Endometrium (tissue), 2 donors: ENCODE measurements at regions not wholly inside any gene's neighbourhood (a gene's known extent, or its start where the extent isn't known, plus 50 kb on each side); places are given as distances from the start of the nearest gene placed in this dataset.
"Not testable (repeated sequence)": the region's sequence is repeated elsewhere in the genome, so short reads cannot be mapped to it uniquely, and the experiment has no call there.

Source experiments
- FAIRE-seq: peaks from 2 replicates; lab custom pipeline; 2012; peaks lifted over from hg19 to GRCh38; lab: Jason Lieb, UNC
- donor health status: control.
- donor health status: control.

DNA sequence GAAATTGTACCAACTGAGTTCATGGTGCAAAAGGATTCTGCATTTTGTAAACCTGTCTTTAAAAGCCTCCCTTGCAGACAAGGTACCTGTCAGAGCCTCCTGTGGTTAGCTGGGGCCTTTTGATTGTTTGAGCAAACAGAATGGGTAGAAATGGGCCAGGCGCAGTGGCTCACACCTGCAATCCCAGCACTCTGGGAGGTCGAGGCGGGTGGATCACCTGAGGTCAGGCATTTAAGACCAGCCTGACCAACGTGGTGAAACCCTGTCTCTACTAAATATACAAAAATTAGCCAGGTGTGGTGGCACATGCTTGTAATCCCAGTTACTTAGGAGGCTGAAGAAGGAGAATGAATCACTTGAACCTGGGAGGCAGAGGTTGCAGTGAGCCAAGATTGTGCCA is 332.9 kb upstream of the ID2 start:
- FAIRE-seq = not testable (repeated sequence)

DNA sequence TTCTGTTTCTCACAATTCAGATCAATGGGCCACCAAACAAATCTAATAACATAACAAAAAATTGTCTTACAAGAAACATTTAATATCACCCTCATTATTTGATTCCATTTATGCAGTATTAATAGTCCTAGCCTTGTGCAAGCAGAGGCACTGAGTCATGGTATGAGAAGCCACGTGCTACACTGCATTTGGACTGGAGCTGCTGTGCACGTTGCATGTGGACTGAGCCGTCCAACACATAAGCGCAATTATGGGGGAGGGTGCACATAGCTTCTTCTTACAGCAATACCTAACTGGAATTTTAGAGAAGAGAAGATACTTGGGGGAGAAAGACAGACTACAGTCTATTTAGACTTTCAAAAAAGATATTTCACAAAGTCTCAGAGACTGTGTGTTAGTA is 329.6 kb upstream of the ID2 start:
- FAIRE-seq = no peak

DNA sequence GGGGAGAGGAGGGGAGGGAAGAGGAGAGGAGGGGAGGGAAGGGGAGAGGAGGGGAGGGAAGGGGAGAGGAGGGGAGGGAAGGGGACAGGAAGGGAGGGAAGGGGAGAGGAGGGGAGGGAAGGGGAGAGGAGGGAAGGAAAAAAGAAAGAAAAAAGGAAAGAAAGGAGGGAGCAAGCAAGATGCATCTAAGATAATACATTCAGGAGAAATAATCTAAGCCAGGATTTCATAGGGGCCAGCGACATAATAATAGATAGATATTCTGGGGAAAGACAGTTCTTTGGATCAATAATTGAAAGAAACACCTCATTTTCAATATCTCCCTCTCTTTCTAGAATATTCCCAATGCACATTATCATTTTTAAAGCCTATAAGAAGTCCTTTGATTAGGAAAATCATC is 328.9 kb upstream of the ID2 start:
- no peak for FAIRE-seq

DNA sequence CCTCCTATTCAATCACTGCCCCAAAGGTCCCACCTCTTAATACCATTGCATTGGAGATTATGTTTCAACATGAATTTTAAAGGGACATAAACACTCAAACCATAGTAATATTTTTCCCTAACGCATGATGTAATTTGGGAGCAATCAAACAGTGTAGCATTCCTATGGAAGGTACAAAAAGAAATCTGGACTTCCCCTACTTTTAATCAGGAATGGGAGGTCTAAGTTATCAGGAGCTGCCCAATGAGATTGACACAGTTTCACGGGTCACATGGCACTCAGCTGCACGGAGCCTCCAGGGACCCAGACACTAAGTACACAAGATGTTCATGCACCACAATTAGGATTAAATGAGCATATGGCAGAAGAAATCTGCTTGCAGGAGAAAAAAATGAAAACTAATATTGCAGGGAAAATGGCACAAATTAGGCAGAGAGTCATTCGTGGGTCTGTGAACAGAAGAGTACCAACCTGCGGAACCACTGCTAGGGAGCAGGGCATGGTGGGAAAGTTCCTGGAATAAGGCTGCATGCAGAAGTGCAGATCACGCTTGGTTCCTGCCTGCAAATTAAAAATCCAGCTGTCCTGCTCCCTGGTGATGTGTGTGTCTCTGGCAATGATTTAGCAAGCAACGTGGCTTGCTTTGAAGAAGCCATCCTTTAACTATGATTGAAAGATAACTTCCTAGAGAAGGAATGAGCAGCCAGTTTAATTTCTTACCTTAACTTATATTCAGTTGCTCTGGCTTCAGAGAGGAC is 326.6 kb upstream of the ID2 start:
- no peak for FAIRE-seq

DNA sequence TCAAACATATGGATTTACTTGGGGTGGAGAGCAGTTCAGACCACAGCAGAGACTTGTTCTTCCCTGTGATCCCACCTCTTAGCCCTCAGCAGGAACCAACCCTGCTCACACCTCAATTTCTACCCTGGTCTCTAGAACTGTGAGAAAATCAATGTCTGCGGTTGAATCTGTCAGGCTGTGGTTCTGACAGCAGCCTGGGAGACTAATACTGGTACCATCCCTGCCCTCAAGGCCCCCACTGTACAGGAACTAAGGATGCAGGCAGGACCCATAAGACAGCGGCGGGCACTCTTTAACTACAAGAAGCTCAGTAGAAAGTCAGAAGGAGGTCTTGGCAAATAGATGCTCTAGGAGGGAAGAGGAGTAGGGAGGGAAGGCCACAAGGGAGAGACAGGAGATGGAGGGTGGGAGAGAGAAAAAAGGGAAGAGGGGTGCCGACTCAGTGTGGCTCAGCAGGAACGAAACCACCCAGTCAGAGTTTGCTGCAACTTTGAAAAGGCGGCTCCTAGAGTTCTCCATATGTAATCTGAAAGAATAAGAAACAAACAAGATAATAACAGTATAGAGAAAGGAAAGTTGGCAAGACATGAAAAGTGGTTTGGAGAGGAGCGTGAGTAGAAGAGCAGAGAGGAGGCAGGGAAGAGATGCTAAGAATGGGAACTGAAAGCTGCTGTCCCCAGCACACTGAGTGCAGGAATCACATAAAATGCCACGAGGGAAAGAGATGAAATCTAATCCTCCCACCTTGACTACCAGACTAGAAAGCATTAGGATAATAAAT is 323.9 kb upstream of the ID2 start:
- FAIRE-seq = no peak

DNA sequence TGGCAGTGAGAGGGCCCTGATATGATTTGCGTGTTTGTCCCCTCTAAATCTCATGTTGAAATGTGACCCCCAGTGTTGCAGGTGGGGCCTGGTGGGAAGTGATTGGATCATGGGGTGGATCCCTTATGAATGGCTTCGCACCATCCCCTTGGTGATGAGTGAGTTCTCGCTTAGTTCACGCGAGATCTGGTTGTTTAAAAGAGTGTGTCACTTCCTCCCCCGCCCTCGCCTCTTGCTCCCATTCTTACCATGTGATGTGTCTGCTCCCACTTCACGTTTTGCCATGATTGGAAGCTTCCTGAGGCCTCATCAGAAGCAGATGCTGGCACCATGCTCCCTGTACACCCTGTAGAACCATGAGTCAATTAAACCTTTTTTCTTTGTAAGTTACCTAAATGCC is 319.9 kb upstream of the ID2 start:
- FAIRE-seq = no peak

DNA sequence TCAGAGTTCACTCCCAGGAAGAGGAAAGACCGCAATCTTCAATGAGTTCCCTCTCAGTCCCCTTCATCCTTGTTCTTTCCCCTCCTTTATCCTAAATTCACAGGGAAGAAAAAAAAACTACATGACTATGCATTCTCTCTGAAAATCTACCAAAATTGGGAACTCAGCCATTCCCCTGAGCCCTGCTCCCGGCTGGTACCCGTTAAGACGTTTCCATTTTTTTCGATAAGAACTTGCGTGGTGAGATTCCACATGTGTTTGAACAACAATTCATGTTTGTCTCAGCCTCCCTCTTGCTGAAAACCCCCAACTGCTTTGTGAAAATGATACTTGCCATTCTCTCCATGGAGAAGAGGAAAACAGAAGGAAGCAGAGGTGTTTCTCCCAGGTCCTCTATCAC is 318.7 kb upstream of the ID2 start:
- no peak for FAIRE-seq

DNA sequence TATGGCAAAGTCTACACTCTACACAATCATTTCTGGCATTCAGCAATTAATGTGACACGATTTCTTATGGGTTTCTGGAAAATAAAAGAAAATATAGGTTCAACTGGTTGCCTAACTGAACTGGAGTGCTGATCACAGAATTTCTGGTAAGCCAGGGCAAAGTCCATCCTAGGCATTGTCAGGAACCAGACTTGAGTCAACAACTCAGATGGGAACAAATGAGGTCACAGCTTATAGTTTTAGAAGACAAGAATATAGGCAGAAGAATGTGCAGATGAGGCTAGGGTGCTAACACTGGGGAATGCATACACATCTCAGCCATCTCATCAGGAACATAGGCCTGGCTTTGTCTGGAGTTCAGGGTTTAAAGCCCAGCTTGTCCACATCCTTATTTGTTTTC is 317.2 kb upstream of the ID2 start:
- no peak for FAIRE-seq

DNA sequence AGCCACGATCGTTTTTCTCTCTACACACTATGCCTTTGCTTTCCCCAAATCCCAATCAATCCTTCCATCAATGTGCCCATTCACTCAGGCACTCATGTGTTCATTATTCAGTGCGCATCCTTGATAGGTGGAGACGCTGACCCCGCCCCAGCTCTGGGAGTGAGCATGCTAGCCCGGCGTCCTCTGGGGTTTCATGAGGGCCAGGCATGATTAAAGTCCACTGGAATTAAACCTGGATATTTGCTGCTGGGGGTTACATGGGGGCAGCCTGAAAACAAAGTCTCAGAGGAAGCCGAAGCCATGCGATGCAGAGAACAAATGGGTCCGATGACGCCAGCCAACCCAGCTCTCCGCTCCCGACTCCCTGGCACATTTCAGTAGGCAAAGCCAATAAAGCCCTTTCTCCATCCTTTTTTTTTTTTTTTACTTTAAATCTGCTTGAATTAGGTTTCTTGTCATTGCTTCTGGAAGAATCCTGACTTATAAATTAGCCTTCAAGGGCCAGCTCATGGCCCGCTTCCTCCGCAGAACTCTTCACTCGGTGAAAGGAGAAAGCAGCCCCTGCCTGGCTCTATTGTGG is 316.4 kb upstream of the ID2 start:
- no peak for FAIRE-seq

DNA sequence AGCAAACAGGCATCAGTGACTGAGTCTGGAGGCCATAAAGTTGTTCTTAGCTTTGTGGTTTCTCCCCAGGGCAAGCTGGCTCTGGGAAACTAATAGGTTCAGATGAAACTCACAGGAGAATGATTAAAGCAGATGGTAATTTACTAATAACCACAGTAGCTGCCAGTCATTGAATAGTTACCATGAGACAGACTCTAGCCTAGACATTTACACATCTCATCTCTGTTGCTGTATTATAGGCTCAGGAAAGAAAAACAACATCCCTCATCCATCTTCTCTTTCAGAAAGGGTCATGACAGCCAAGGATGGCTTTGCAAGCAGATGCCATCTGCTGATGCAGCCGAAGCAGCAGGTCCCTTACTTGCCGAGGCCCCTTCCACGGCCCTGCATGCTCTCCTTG is 314.0 kb upstream of the ID2 start:
- FAIRE-seq = no peak

DNA sequence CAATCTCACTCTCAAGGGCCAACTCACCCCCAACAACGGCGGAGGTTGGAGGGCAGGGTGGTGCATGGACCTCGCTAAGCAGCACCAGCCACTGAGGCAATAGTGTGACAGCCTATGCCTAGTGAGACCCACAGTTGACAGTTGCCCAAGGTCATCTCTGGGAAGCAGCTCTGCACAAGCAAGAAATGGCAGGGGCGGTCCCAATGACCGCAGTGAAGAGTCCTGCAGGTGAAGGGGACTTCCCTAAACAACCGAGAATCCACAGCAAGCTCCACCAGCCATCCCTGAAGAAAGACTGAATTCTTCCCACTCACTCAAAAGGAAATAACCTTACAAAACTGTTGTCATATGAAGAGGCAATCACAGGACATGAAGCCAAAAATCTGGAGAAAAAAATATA is 313.4 kb upstream of the ID2 start:
- FAIRE-seq = no peak

DNA sequence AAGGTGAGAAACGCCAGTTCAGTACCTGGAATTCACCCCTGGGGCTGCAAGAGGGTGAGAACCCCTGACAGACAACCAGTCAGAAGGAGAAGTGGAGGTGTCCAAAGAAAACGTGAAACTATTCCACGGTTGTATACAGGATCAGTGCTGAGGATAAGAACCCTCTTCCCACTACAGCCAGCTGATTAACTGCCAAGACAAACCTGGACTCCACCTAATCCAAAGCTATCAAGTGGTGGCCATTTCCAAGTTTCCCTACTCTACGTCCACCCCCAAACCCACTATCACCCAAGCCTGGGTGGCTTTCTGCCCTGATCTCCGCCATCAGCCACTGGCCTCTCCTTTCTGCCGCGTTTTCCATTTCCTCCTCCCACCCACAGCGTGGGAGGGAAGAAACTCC is 312.3 kb upstream of the ID2 start:
- FAIRE-seq = no peak

DNA sequence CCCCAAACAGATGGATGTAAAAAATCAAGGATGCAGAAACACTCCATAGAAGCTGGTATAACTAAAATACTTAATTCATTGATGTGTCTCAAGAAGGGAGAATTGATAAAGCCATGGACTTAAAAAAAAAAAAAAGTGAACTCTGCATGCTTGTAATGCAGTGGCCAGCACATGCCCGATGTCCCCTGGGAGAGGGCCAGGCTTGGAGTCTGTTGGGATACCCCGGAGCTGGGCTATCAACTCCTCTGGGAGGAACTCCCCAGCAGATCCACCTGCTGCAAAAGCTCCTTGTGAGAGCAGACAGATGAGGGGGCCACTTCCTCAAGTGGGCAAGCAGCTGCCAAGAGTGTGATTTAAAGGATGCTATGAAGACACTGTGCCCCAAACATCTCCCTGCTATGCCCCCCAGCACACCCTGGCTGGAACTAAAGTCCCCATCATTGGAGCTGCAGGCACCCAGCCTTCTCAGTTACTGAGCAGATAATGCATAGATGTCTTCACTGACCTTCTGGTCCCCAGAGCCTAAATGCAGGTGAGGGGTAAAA is 311.5 kb upstream of the ID2 start:
- no peak for FAIRE-seq

DNA sequence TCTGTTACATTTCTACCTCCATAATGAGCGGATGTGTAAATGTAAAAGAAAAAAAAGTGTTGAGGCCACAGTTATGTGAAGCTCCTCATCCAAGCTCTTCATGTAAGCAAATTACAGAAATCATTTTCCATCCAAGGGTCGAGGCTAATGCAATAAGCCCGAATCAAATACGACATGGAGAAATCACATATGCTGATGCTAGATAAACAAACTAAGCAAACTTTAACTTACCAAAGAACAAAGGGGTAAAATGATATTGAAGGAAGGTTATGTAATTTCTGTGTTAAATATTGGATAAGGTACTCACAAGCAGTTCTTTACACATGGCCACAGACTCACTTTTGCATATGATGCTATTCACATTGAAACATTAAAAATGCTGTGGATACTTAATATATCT is 310.2 kb upstream of the ID2 start:
- no peak for FAIRE-seq

DNA sequence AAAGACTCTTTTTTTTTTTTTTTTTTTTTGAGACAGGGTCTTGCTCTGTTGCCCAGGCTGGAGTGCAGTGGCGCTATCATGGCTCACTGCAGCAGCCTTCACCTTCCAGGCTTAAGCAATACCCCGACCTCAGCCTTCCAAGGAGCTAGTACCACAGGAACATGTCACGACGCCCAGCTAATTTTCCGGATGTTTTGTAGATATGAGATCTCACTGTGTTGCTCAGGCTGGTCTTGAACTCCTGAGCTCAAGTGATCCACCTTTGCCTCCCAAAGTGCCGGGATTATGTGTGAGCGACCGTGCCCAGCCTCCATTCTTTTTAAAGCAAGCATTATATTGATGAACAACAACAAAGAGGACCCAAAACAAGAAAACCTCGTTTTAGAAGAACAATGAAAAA is 307.1 kb upstream of the ID2 start:
- no peak for FAIRE-seq

DNA sequence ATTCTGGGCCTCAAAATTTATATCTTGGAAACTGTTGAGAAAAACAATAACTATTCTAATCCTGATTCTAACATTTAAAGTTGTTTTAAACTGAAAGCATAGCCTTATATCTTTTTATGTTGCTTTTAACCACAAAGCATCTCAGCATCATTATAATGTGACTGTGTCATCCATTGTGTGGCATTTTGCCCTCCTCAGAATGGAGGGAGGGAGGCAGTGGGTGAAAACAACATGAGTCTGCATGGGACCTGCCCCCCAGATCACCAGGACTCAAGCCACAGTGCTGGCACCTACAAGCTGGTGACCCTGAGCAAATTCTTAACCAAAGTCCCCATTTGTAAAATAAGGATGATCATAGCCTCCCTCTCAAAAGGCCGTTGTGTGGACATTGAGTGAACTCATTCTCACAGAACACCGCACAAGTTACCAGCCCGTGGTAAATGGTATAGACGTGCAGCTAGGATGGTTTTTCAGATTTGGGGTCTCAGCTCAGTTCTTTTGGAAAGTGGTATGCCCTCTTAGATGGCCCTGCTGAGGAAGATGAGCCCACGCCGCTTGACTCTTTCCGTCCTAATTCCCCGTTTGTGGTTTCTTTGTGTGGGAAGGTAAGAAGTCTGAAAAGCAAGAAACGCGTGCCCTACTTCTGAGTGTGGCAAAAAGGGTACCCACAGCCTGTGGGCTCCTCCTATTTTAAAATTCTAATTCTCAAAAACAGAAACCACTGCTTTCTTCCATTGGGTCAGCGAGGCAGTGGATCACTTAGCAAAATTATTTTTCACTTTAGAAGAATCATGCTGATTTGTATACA is 305.0 kb upstream of the ID2 start:
- no peak for FAIRE-seq

DNA sequence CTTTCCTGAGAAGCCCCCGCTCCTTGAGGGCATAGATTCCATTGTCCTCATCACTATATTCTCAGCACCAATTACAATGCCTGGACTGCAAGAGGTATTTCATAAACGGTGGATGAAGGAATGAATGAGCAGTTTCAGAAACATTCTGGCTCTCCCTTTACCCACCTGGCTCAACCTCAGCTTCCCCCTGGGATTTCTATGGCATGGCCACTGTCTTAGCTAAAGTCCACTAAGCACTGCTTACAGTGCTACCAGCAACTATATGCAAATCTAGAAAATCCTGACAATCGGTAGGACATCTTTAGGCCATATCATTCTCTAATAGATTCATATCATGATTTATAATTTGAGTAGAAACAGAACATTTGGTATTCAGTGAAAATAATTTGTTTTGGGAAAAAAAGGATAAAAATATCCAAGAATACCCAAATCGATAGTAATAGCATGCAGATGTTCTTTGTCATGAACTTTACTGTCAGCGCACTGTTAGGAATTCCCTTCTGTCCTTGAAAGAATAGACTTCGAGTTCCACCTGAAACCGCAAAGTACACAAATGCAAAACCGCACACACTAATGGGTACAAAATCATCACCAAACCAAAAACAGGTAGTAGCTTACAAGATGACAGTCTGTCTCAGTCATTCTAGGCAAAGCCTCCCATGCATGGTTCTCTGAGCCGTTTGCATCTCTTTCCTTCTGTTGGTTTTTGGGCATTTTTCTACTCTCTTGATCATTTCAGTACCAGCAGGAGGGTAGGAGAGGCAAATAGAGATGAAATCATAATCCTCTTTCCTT is 303.6 kb upstream of the ID2 start:
- FAIRE-seq = no peak

DNA sequence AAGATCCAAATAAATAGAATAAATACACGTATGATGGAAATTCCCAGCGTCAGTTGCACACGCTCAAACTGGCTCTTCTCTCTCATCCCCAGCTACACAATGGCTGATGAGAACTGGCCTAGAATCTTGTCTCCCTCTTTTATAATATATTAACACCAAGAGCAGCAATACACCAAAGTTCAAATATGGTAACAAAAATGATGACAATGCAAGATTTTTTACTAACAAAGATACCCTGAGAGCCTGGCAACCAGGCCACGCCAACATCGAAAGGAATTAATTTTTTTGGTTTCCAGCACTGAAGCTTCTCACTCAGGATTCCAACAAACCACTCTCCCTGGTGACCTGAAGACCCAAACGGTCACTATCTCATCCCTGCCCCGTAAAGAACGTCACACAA is 302.7 kb upstream of the ID2 start:
- FAIRE-seq = no peak

DNA sequence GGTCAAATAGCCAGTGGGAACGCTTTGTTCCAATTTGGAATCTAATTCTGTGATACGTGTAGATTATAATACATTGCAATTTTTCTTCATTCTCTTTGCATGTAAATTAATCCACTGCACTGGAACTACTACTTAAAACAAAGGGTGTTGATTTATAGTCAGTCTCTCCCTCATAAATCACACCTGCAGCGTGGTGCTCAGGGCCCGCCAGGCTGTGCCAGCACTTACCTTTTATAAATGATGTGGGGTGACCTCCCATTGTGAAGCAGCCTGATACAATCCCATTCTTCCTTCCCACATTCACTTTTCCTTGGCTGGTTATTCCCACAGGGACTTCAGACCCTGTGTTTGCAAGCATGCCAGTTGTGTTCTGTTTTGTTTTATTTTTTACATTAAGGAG is 302.3 kb upstream of the ID2 start:
- no peak for FAIRE-seq

DNA sequence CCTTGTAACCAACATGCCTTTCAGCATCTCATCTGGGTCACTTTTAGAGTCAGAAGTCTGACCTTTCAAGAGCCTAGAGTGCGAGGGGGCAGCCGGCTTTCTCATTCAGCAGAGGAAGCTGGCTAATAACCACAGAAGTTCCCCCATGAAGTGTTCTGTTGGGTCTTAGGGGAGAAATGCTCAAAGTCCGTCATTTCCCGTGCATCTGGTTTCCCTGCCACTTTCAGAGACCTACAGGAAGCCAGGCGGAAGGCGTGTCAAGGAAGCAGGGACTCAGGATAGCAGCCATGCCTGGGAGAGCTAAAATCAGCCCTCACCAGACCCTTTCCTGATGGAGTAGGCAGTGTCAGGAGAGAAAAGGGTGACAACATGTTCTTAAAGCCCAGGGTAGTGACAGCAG is 301.8 kb upstream of the ID2 start:
- no peak for FAIRE-seq

DNA sequence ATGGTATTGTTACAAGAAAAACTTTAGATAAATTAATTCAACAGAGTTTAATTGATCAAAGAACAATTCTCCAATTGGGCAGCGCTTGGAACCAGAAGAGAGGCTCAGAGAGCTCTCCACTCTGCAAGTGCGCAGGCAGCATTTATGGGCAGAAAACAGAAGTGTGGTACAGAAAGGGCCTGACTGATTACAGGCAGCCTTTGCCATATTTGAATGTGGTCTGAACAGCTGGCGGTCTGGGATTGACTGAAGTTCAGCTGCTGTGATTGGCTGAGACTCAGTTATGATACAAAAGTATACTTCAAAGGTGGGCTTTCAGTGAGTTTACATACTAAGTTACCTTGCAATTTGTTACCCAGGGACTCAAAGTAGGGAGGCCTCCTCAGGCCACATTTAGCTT is 301.3 kb upstream of the ID2 start:
- FAIRE-seq = no peak

DNA sequence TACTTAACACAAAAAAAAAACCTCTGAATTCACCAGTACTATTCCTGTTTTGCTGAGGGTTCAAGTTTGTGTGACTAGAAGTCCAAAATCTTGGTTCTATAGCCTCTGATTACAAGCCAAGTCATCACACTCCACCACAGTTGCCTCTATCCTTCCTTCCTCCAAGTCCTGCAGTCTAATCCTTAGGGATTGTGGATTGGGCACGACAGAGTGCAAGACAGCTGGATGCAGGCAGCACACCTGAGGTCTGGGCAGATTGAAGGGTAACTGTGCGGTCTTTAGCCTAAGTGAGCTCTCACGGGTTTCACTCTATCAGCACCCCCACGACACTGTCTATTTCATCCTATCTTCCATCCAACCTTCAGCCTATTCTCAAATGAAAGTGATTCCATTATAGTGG is 299.4 kb upstream of the ID2 start:
- no peak for FAIRE-seq
